CD4-positive, alpha-beta T cell (primary cell): ENCODE measurements at regions not wholly inside any gene's neighbourhood (a gene's known extent, or its start where the extent isn't known, plus 50 kb on each side); places are given as distances from the start of the nearest gene placed in this dataset.
"Not testable (repeated sequence)": the region's sequence is repeated elsewhere in the genome, so short reads cannot be mapped to it uniquely, and the experiment has no call there.

Experiments
- ATAC-seq: fragments of 200-7000 bp; cut with Tn5 transposase; one replicate; pipeline ENCODE4 v1.10.0; 2022; ENCODE audit warnings: mild to moderate bottlenecking; ENCODE audit not compliant: poor library complexity
- CTCF ChIA-PET: fragments of 350-600 bp; sonication (Branson Sonifier 250); formaldehyde crosslinking; loops from one replicate; lab custom pipeline; 2021; ENCODE audit warnings: antibody characterized with exemption, inconsistent platforms; lab: Charles Lee
- POLR2A ChIA-PET: fragments of 350-600 bp; sonication (Branson Sonifier 250); formaldehyde crosslinking; loops from one replicate; lab custom pipeline; 2021; ENCODE audit warnings: antibody characterized with exemption, inconsistent platforms; lab: Charles Lee
- DNase-seq, 14 experiments: peaks; one replicate each; pipeline ENCODE4 v3.0.0-alpha.2; 2013 to 2020; ENCODE audit warnings: mixed read lengths in 2 of 14
- H3K27ac ChIP-seq, 2 donors: one replicate each; pipeline versions ENCODE4 v1.5.1 to v1.7.0; 2013; ENCODE audit warnings: low read length in 2 of 2, low read depth in 1 of 2, mild to moderate bottlenecking in 1 of 2
- H3K27me3 ChIP-seq, 2 experiments: 1 replicate in 1 of 2; 2 replicates in 1 of 2; pipeline versions ENCODE4 v1.6.1 to v1.7.0; 2013; ENCODE audit warnings: low read length in 2 of 2, control low read depth in 1 of 2, mild to moderate bottlenecking in 1 of 2, moderate library complexity in 1 of 2; ENCODE audit not compliant: insufficient read depth in 2 of 2, control insufficient read depth in 1 of 2
- H3K36me3 ChIP-seq: one replicate; pipeline ENCODE4 v1.6.1; 2013; ENCODE audit warnings: low read length, control low read depth; ENCODE audit not compliant: insufficient read depth
- H3K4me1 ChIP-seq: one replicate; pipeline ENCODE4 v1.6.1; 2013; ENCODE audit warnings: low read length, control low read depth; ENCODE audit not compliant: insufficient read depth
- H3K4me3 ChIP-seq: one replicate; pipeline ENCODE4 v1.5.1; 2013; ENCODE audit warnings: mild to moderate bottlenecking, low read length, moderate library complexity
- H3K9me3 ChIP-seq, 2 experiments: 1 replicate in 1 of 2; 2 replicates in 1 of 2; pipeline versions ENCODE4 v1.6.1 to v1.7.0; 2013; ENCODE audit warnings: low read length in 2 of 2, mild to moderate bottlenecking in 2 of 2, control low read depth in 1 of 2, moderate library complexity in 1 of 2; ENCODE audit not compliant: control insufficient read depth in 1 of 2, insufficient read depth in 1 of 2
- H3K27ac Mint-ChIP-seq: one replicate; pipeline ENCODE4 v1.8.0; 2020; ENCODE audit warnings: mixed read lengths
- H3K27me3 Mint-ChIP-seq: one replicate; pipeline ENCODE4 v1.8.0; 2021; ENCODE audit warnings: mixed read lengths
- H3K36me3 Mint-ChIP-seq: one replicate; pipeline ENCODE4 v1.8.0; 2021; ENCODE audit warnings: low read depth, mixed read lengths
- H3K4me1 Mint-ChIP-seq: one replicate; pipeline ENCODE4 v1.8.0; 2021; ENCODE audit warnings: low read depth, mixed read lengths
- H3K4me3 Mint-ChIP-seq: one replicate; pipeline ENCODE4 v1.8.0; 2020; ENCODE audit warnings: mild to moderate bottlenecking, mixed read lengths
- H3K9me3 Mint-ChIP-seq: one replicate; pipeline ENCODE4 v1.8.0; 2020; ENCODE audit warnings: mixed read lengths
- intact Hi-C, 2 experiments: fragments of 100-400 bp; cut with DNase I in 1 of 2; cut with micrococcal nuclease in 1 of 2; formaldehyde crosslinking; loops; one replicate each; pipeline versions ENCODE4 v1.15.1 to v1.9.0; 2023 to 2025; cut with DNase I, micrococcal nuclease
- TF ChIP-seq, protein P1 (sequence below): fragments of 200-600 bp; IDR thresholded peaks from one replicate; pipeline ENCODE4 v1.8.0; 2022; ENCODE audit warnings: antibody characterized with exemption, mild to moderate bottlenecking

DNA sequence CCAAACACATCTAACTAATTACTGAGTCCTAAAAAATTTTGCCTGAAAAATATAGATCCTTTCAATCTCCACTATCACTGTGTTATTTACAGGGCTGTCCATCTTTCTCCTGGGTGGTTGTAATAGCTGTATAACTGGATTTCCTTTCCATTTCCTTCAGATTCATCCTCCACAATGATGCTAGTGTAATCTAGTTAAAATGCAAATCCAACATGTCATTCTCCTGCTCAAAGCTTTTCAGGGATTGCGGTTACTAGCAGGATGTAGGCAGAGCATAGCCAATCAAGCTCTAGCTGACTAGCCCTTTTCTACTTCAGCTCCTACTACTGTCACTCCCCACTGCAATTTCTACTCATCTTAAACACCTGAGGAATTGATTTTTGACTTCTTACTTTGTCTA, 283.0 kb downstream of the RAB38 start:
- intact Hi-C loops = no loop called here
- TF ChIP-seq, protein P1, sequence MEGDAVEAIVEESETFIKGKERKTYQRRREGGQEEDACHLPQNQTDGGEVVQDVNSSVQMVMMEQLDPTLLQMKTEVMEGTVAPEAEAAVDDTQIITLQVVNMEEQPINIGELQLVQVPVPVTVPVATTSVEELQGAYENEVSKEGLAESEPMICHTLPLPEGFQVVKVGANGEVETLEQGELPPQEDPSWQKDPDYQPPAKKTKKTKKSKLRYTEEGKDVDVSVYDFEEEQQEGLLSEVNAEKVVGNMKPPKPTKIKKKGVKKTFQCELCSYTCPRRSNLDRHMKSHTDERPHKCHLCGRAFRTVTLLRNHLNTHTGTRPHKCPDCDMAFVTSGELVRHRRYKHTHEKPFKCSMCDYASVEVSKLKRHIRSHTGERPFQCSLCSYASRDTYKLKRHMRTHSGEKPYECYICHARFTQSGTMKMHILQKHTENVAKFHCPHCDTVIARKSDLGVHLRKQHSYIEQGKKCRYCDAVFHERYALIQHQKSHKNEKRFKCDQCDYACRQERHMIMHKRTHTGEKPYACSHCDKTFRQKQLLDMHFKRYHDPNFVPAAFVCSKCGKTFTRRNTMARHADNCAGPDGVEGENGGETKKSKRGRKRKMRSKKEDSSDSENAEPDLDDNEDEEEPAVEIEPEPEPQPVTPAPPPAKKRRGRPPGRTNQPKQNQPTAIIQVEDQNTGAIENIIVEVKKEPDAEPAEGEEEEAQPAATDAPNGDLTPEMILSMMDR = no peak
- no peaks in the 10 kb centered on the region for H3K4me1 Mint-ChIP-seq

DNA sequence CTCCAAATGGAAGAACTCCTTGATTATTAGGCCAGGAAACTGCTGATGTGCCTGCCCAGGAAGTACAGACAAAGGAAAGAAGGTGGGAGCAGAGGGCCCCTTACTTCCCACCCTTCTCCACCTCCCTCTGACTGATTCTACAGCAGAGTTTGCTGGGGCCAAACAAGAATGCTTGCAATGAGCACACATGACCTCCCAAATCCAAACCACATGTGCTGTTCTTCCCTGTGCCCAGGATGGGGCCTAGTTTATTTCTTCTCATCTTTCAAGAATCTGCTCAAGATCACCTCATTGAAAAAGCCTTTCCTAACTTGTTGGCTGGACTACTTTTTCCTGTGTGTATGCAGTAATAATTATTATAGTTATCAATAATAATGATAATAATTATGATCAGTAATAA, 286.1 kb downstream of the RAB38 start:
- CTCF ChIA-PET = no interaction called here
- no peak for ATAC-seq
- H3K27me3 Mint-ChIP-seq = peaks cover 4% of the 10 kb centered on the region
- Histone ChIP-seq H3K36me3 (no peaks in the 10 kb centered on the region), H3K4me1 (no peaks in the 10 kb centered on the region), H3K9me3 (no peaks in the 10 kb centered on the region), H3K27ac (no peak overlapping the region), H3K4me3 (no peak overlapping the region), H3K27me3 (no peaks in the 10 kb centered on the region)
- intact Hi-C loops = no loop called here
- no peaks in the 10 kb centered on the region for H3K9me3 Mint-ChIP-seq
- DNase-seq = no peak
- no peaks in the 10 kb centered on the region for H3K36me3 Mint-ChIP-seq
- no peaks in the 10 kb centered on the region for H3K4me1 Mint-ChIP-seq
- POLR2A ChIA-PET = no interaction called here
- no peak overlapping the region for H3K4me3 Mint-ChIP-seq
- no peak overlapping the region for H3K27ac Mint-ChIP-seq
- TF ChIP-seq, protein P1 = no peak

More for the DNA sequence above, 283.0 kb downstream of the RAB38 start:
- DNase-seq (no peak), ATAC-seq (no peak)
- no peaks in the 10 kb centered on the region for H3K4me1 ChIP-seq
- H3K27ac Mint-ChIP-seq = no peak overlapping the region
- H3K27me3 Mint-ChIP-seq = peaks cover 9% of the 10 kb centered on the region
- no peaks in the 10 kb centered on the region for H3K36me3 ChIP-seq
- POLR2A ChIA-PET = no interaction called here
- peaks cover 0 to 3% of the 10 kb centered on the region in 2 experiments for H3K27me3 ChIP-seq
- CTCF ChIA-PET = no interaction called here
- no peaks in the 10 kb centered on the region for H3K9me3 Mint-ChIP-seq
- H3K4me3 Mint-ChIP-seq = no peak overlapping the region
- no peak overlapping the region for H3K27ac ChIP-seq
- no peak overlapping the region for H3K4me3 ChIP-seq
- no peaks in the 10 kb centered on the region for H3K9me3 ChIP-seq
- H3K36me3 Mint-ChIP-seq = no peaks in the 10 kb centered on the region

DNA sequence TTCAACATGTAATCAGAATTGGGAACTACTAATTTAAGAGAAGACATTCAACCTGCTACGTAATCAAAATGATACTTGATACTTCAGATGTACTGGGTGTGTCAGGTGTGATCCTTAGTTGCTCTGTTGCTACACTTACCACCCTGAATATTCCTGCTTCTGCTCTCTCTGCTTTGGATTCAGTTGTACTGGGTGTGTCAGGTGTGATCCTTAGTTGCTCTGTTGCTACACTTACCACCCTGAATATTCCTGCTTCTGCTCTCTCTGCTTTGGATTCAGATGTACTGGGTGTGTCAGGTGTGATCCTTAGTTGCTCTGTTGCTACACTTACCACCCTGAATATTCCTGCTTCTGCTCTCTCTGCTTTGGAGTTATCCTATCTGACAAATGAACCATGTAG, 290.2 kb downstream of the RAB38 start:
- intact Hi-C loops, POLR2A ChIA-PET: not testable (repeated sequence)

DNA sequence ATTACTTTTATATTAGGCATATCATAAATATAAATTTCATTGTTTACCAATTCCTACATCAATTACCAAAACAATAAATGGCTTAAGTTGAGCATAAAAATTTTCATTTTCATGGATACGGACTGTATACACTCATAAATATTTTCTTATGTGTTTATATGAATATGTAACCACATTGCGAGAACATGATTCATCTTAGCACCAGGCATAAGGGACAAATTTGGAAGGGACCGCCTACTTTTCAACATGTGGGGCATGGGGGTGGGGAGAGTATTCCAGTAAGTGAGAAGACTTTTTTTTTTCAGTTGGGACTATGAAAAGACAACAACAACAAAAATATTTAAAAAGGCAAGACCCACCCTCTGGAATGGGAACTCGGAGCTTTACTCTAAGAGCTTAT, 296.1 kb downstream of the RAB38 start:
- Mint-ChIP-seq H3K36me3 (no peaks in the 10 kb centered on the region), H3K4me1 (no peaks in the 10 kb centered on the region), H3K27ac (no peak overlapping the region), H3K4me3 (no peak overlapping the region), H3K27me3 (peaks cover 2% of the 10 kb centered on the region), H3K9me3 (no peaks in the 10 kb centered on the region)
- ATAC-seq = no peak
- POLR2A ChIA-PET = no interaction called here
- no peak for DNase-seq
- CTCF ChIA-PET = interaction anchor here (0.5 kb wide), 1 partner anchor 937 kb away, joined by 3 read pairs; no protein-coding TSS in a partner anchor
- Histone ChIP-seq H3K4me3 (no peak overlapping the region), H3K36me3 (no peaks in the 10 kb centered on the region), H3K27ac (no peak overlapping the region), H3K4me1 (no peaks in the 10 kb centered on the region), H3K27me3 (no peaks in the 10 kb centered on the region), H3K9me3 (no peaks in the 10 kb centered on the region)
- TF ChIP-seq, protein P1 = no peak
- intact Hi-C loops = loop anchor here in 1 of 2 experiments (2.0 kb wide), 1 partner anchor 666 kb away; no protein-coding TSS in a partner anchor

More for the DNA sequence above, 290.2 kb downstream of the RAB38 start:
- DNase-seq, H3K9me3 Mint-ChIP-seq, H3K9me3 ChIP-seq, H3K36me3 ChIP-seq, CTCF ChIA-PET, H3K4me3 Mint-ChIP-seq, H3K36me3 Mint-ChIP-seq, H3K4me1 ChIP-seq, H3K4me1 Mint-ChIP-seq, H3K27ac ChIP-seq, H3K27me3 Mint-ChIP-seq, H3K27me3 ChIP-seq, H3K4me3 ChIP-seq, ATAC-seq, H3K27ac Mint-ChIP-seq: not testable (repeated sequence)
